ENCODE measurements at regions not wholly inside any gene's neighbourhood (a gene's known extent, or its start where the extent isn't known, plus 50 kb on each side); places are given as distances from the start of the nearest gene placed in this dataset.

DNA sequence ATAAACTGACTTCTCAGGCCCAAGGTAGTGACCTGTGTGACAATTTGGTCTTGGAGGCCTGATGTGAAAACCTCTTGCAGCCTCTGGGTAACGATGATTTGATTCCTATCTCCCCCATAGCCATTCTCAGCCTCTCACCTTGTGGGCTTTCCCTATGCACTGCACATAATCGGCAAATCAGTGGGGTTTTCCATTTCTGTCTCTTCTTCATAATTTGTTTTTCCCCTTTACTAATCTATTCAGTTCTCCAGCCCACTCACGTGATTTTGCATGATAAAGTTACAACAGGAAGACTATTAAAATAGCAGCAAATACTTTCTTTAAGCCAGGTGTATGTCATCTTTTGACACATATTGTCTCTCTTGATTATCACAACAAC is 893.7 kb downstream of the TFAP2A start:
- DNase-seq (ENCODE audit: extremely low read depth, low read depth) = no peak
- TF ChIP-seq, protein P1, sequence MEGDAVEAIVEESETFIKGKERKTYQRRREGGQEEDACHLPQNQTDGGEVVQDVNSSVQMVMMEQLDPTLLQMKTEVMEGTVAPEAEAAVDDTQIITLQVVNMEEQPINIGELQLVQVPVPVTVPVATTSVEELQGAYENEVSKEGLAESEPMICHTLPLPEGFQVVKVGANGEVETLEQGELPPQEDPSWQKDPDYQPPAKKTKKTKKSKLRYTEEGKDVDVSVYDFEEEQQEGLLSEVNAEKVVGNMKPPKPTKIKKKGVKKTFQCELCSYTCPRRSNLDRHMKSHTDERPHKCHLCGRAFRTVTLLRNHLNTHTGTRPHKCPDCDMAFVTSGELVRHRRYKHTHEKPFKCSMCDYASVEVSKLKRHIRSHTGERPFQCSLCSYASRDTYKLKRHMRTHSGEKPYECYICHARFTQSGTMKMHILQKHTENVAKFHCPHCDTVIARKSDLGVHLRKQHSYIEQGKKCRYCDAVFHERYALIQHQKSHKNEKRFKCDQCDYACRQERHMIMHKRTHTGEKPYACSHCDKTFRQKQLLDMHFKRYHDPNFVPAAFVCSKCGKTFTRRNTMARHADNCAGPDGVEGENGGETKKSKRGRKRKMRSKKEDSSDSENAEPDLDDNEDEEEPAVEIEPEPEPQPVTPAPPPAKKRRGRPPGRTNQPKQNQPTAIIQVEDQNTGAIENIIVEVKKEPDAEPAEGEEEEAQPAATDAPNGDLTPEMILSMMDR (IDR thresholded peaks at IDR 0.05; ENCODE audit: low read depth, low read length, missing control alignments) = no peak

DNA sequence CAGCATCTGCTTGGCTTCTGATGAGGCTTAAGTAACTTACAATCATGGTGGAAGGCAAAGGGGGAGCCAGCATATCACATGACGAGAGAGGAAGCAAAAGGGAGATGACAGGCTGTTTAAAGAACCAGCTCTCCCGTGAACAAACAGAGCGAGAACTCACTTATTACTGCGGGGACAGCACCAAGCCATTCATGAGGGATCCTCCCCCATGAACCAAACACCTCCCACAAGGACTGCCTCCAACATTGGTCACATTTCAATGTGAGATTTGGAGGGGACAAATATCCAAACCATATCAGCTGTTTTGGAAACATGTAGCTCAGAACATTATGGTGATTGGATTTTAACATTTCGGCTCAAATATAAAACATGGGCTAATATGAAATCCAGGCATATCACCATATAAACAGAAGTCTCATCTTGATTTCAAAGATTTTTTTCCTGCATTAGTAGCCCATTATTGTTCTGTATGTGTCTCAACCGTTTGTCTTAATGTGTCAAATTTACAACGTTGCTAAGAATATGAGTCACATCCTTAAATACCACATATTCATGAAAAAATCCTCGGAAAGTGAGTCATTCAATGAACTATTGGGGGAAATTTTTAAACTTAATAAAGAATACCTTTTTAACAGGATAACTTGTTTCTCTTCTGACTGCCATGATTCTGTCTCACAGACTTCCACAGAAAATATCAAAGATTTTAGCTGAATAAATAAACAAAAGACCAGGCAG is 894.3 kb downstream of the TFAP2A start:
- TF ChIP-seq, protein P1 (IDR thresholded peaks at IDR 0.05; ENCODE audit: low read depth, low read length, missing control alignments) = no peak
- no peak for DNase-seq (ENCODE audit: extremely low read depth, low read depth)
- H3K4me3 ChIP-seq (replicated peaks; ENCODE audit: low read depth, low read length) = no peak overlapping the region

More for the DNA sequence above, 893.7 kb downstream of the TFAP2A start:
- H3K4me3 ChIP-seq (replicated peaks; ENCODE audit: low read depth, low read length) = no peak overlapping the region

DNA sequence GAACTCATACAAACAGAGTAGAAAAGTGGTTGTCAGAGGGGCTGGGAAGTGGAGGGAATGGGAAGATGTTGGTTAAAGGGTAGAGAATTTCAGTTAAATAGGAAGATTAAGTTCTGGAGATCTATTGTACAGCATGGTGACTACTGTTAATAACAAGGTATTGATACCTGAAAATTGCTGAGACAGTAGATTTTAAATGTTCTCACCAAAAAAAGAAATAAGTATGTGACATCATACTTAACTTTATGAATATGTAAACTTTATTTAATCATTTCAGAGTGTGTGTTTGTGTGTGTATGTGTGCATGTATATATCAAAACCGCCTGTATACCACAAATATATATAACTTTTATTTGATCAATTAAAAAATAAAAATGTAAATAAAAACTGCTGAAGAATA is 896.4 kb downstream of the TFAP2A start:
- TF ChIP-seq, protein P1 (IDR thresholded peaks at IDR 0.05; ENCODE audit: low read depth, low read length, missing control alignments) = no peak
- no peak overlapping the region for H3K4me3 ChIP-seq (replicated peaks; ENCODE audit: low read depth, low read length)
- no peak for DNase-seq (ENCODE audit: extremely low read depth, low read depth)

DNA sequence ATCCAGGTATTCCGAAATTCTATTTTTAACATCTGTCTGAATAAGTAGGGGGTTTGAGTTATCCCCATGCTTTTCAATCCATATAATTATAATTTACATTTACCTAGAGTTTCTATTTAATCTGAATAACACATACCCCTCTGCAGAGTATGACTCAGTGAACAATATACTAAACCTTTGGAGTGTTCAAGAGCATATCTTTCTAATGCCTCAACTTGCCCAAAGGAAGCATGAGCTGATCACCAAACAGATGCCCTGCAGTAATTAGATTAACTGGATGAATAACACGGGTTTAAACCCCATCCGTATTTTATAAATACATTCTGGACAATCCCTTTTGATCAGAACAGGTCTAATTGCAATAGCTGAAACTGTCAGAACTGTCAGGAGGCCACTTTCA is 897.1 kb downstream of the TFAP2A start:
- TF ChIP-seq, protein P1 (IDR thresholded peaks at IDR 0.05; ENCODE audit: low read depth, low read length, missing control alignments) = no peak
- no peak for DNase-seq (ENCODE audit: extremely low read depth, low read depth)
- no peak overlapping the region for H3K4me3 ChIP-seq (replicated peaks; ENCODE audit: low read depth, low read length)

DNA sequence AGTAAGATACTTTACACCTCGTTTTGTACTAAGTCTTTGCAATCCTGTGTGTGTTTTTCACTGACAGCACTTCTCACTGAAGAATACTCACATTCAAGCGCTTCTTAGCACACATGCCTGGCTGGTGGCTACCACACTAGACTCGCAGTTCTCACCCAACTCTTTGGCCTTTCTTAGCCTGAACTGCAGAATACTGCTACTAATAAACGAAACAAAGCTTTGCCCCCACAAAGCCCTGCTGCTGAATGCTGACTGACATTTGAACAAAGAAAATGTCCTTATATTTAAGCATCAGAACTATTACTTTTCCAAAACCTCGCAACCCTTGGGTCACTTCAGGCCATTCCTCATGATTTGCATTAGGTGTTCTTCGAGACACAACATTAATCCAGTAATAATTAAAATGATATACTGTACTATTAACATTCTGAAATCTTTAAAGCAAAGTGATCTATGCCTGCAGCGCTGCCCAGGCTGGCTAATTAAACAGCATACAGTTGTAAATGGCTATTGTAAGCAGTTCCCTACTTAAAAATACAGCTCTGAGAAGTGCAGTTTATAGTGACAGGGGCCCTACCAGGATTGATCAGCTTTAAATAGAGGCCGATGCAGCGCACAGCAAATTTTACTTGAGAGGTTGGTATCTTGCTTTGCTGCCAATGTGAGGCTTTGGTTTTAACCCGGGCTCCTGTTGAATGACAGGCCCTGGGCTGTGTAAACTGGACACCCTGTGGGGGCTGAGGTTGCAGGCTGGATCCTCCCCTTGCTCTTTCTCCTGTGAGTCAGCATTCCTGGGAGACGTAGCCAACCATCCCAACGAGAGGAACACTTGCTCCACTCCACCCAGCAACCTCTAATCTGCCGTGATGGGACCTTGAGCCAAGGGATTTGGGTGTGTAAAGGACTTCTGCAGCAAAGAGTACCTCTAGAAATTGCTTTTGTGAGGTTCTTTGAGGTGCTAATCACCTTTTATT is 899.0 kb downstream of the TFAP2A start:
- DNase-seq (ENCODE audit: extremely low read depth, low read depth) = no peak
- TF ChIP-seq, protein P1 (IDR thresholded peaks at IDR 0.05; ENCODE audit: low read depth, low read length, missing control alignments) = no peak
- no peak overlapping the region for H3K4me3 ChIP-seq (replicated peaks; ENCODE audit: low read depth, low read length)

DNA sequence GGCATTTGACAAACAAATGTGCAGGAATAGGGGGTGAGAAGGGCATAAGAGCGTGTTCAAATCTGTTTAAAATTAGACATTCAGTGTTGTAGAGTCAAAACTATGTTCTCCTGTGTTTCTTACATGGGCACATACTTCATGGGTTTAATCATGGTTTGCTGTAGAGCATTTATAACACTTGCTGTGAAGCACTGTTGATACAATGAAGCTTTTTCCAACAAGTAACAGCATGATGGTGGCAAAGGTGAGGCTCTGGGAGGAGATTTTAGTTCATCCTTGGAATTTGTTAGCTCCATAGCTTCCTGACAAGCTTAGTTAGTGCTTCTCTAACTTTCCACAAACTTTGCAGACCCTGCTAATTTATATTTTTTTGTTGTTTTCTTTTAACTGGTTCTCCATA is 900.7 kb downstream of the TFAP2A start:
- no peak for DNase-seq (ENCODE audit: extremely low read depth, low read depth)
- no peak overlapping the region for H3K4me3 ChIP-seq (replicated peaks; ENCODE audit: low read depth, low read length)
- TF ChIP-seq, protein P1 (IDR thresholded peaks at IDR 0.05; ENCODE audit: low read depth, low read length, missing control alignments) = no peak
